HT1080 (cell line): ENCODE measurements at regions not wholly inside any gene's neighbourhood (a gene's known extent, or its start where the extent isn't known, plus 50 kb on each side); places are given as distances from the start of the nearest gene placed in this dataset.

ENCODE experiments used
- DNase-seq: peaks from one replicate; pipeline ENCODE4 v3.0.0-alpha.2; 2015; ENCODE audit warnings: low read depth

- no peak for DNase-seq
Observed at GRCh38 chr5:110027527-110028322, 338.0 kb downstream of the MAN2A1 start.

GRCh38 chr5:110031402-110032140, 341.8 kb downstream of the MAN2A1 start:
- DNase-seq, result no peak

- no peak for DNase-seq
Observed at GRCh38 chr5:110032376-110032775, 342.6 kb downstream of the MAN2A1 start.

- no peak for DNase-seq
Observed at GRCh38 chr5:110034056-110034600, 344.4 kb downstream of the MAN2A1 start.

- DNase-seq, result no peak
Observed at GRCh38 chr5:110038297-110038997, 348.7 kb downstream of the MAN2A1 start.

DNA sequence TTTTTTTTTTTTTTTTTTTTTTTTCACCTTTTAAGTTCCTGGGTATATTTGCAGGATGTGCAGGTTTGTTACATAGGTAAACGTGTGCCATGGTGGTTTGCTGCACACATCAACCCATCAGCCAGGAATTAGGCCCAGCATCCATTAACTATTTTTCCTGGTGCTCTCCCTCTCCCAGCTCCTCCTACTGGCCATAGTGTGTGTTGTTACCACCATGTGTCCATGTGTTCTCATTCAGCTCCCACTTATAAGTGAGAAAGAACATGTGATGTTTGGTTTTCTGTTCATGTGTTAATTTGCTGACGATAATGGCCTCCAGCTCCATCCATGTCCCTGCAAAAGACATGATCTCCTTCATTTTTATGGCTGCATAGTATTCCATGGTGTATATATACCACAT, 350.5 kb downstream of the MAN2A1 start:
- no peak for DNase-seq

GRCh38 chr5:110043025-110043424, 353.3 kb downstream of the MAN2A1 start:
- DNase-seq, result no peak

DNA sequence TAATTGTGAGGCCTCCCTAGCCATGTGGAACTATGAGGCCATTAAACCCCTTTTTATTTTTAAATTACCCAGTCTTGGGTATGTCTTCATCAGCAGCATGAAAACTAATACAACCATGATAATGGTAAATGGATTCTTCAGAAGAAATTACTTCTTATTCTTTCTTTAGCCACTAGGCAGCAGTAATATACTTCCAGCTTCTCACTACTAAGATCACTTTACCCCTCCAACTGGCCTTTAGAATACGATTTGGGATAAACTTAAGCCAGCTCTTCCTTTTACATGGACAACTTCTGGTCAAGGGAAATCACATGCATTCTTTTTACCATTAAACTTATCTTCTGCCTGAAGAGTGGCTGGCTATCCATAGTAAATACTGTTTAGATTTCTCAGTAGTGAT, 355.4 kb downstream of the MAN2A1 start:
- peak; percentile 8 for DNase-seq

GRCh38 chr5:110048491-110048890, 358.8 kb downstream of the MAN2A1 start:
- no peak for DNase-seq

DNA sequence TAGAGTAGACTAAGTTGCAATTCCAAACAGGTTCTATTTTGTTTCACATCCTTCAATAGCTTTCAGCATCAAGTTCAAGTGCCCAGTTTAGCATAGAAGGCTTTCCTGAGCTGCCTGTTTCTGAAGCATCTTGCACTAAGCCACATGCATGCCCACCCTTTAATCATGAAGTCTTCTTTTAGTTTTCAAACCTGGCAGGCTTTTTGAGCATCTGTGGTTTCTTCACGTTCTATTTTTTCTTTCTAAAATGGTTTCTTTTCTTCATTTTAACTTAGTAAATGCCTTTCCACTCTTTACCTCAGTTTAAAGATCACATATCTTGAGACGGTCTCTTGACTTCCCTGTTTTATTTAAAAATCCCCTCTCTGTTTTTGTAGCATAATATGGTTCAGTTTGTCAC, 360.1 kb downstream of the MAN2A1 start:
- no peak for DNase-seq

DNA sequence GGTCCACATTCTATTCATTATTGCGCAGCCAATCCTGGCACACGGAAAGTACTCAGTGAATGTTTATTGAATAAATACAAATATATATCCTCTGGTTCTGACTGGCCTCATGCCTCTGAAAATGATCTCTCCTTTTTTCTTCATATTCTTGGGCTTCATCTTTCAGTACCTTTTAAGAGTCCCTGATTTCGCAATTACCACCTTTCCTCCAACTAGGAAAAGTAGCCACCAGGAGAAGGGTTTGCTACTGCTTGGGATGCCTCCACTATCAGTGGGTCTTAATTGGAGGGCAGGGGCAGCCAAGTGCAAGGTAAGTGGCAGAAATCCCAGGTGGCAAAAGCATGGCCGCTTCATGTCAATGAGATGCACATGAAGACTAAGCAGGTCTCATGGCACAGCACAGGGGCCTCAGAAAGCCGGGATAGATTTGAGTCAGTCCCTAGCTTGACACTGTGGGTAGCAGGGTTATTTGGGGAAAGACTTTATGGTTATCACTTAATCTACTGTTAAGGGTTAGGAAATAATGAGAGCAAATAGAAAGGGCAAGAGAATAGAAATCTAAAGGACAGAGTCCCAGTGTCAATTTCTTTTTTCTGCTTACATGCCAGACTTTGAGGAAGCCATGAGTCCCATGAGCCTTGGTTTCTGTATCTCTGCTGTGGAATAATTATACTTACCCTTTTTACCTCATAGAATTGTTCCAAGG, 361.1 kb downstream of the MAN2A1 start:
- DNase-seq, result no peak

- DNase-seq, result no peak
Observed at GRCh38 chr5:110053205-110053604, 363.5 kb downstream of the MAN2A1 start.

DNA sequence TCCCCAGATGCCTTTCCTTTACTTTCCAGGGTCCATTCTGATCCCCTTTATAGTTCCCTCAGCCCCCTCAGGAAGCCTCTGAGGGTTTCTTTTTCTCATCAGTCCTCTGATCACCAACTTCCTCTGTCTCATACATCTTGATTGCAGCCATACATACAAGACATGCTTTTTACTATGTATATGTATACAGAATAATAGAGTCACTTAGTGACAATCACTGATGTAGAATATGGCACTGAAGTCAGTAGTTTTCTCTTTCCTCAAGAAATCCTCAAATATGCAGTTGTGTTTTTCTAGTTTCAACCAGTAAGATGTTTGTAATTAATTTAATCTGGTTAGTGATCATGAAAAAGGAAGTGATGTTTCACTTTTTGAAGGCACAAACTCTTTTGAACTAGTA, 364.1 kb downstream of the MAN2A1 start:
- no peak for DNase-seq

- DNase-seq, result peak; percentile 74
Observed at GRCh38 chr5:110054240-110054639, 364.5 kb downstream of the MAN2A1 start.

DNA sequence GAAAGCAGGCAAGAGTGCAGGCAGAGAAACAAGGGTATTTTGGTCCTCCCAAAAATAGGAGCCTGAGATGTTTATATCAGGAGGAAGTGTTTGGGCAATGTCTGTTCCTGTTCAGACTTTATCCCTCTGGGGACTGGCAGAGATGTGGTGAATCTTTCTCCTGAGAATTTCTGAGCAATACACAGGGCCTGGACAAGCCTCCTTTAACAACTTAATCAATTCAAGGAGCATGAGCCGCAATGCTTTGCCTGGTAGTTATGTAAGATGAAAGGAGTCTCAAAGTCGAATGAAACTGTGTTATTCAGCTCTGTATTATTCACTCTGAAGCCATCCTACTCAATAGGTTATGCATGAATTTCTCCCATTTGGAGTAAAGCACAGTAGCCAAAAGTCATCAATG, 365.6 kb downstream of the MAN2A1 start:
- DNase-seq, result no peak

DNA sequence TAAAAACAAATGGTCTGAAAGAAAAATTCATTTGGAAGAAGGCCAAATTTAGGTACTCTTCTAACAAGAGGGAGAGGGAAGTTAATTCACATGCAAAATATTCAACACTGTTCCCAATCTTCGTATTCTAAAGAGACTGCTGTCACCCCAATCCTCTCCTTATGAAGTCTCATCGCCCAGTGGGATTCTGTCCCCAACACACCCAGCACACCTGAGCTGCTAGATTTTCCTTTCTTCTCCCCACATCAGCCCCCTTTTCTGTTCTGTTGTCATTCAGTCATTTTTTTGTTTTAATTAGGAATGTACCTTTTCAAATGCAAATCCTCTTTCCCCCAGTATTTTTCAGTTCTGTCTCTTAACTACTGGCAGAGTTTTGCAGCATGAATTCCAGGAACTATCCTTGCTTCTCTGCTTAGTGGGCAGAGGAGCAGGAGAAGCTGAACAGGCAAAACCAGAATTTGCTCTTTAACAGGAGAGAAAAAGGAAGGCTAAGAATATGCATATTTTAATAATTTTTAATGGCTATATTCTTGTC, 366.9 kb downstream of the MAN2A1 start:
- no peak for DNase-seq

DNA sequence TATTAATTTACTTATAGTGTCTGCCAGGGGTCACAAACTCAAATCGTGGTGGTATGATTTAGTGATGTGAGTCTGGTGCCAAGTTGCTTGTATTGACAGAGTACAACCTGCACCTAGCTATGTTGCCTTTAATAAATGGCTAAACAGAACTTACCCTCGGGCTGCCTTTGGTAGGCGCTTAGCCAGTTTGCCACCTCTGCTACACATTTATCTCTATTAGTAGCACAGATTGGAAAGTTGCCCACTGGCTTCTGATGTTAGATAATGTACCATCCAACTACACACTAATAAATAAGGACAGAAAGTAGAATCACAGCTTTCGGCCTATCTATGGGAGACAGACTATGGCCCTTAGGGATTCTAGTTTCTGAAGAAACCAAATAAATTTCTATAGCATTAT, 368.4 kb downstream of the MAN2A1 start:
- no peak for DNase-seq

DNA sequence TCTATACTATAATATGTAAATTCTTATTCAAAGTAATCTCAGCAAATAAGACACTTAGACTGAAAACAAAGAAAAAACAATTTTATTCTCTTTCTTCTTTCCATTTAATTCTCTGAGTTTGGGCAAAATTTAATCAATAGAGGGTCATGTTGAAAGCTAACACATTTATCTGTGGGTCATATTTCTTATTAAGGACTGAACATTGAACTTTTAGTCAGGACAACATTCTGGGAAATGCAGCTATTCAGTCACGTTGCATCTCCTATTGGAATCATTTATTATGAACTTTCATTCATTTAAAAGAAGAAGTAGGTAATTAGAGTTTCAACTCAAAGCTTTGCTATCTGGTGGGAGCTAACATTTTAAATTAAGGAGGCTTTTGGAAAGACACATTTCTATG, 372.5 kb downstream of the MAN2A1 start:
- no peak for DNase-seq

- peak; percentile 49 for DNase-seq
Observed at GRCh38 chr5:110063640-110064602, 374.2 kb downstream of the MAN2A1 start.
